Sigmoid colon (tissue), 4 donors: ENCODE measurements at regions not wholly inside any gene's neighbourhood (a gene's known extent, or its start where the extent isn't known, plus 50 kb on each side); places are given as distances from the start of the nearest gene placed in this dataset.

ENCODE experiments used
- CTCF ChIP-seq, 4 experiments: fragments of 450-650 bp in 3 of 4; fragments of 200-600 bp in 1 of 4; IDR thresholded peaks; one replicate each; pipeline ENCODE4 v1.5.1; 2016 to 2019; ENCODE audit warnings: antibody characterized with exemption in 4 of 4, mild to moderate bottlenecking in 3 of 4, moderate library complexity in 2 of 4
- EP300 ChIP-seq, 4 donors: sonication (generic); formaldehyde crosslinking; IDR thresholded peaks; one replicate each; pipeline ENCODE4 v1.6.1; 2017; ENCODE audit warnings: antibody characterized with exemption in 4 of 4
- POLR2A ChIP-seq, 2 donors: fragments of 450-650 bp; IDR thresholded peaks; one replicate each; pipeline ENCODE4 v1.6.1; 2016; ENCODE audit warnings: antibody characterized with exemption in 2 of 2, mild to moderate bottlenecking in 2 of 2, moderate library complexity in 2 of 2
- POLR2AphosphoS5 ChIP-seq, 4 donors: sonication (generic); formaldehyde crosslinking; IDR thresholded peaks; one replicate each; pipeline ENCODE4 v1.6.1; 2017; ENCODE audit warnings: antibody characterized with exemption in 4 of 4

GRCh38 chr12:46918631-46919030 is 92.8 kb upstream of the SLC38A4 start:
- TF ChIP-seq CTCF (IDR thresholded peaks at IDR 0.05) (no peak), EP300 (IDR thresholded peaks at IDR 0.05) (no peak), POLR2A (IDR thresholded peaks at IDR 0.05) (no peak), POLR2AphosphoS5 (IDR thresholded peaks at IDR 0.05) (no peak)
